HepG2 (cell line): ENCODE measurements at regions not wholly inside any gene's neighbourhood (a gene's known extent, or its start where the extent isn't known, plus 50 kb on each side); places are given as distances from the start of the nearest gene placed in this dataset.

Experiments used
- ATF1 ChIP-seq: IDR thresholded peaks from 2 replicates; pipeline ENCODE4 v1.6.1; 2016; ENCODE audit warnings: mild to moderate bottlenecking, control low read depth
- BHLHE40 ChIP-seq: IDR thresholded peaks from 2 replicates; pipeline ENCODE4 v1.6.1; 2011; ENCODE audit warnings: low read length, improper control_type of control experiment
- PBX3 ChIP-seq: sonication (generic); formaldehyde crosslinking; IDR thresholded peaks from 2 replicates; pipeline ENCODE4 v1.8.1; 2023; ENCODE audit warnings: missing genetic modification reagents, inconsistent platforms, borderline replicate concordance
- SIN3A ChIP-seq: IDR thresholded peaks from 2 replicates; pipeline ENCODE4 v1.6.1; 2011; ENCODE audit warnings: low read depth, mild to moderate bottlenecking, control low read depth, low read length, borderline replicate concordance
- TF ChIP-seq, protein P1 (sequence below): sonication (generic); formaldehyde crosslinking; IDR thresholded peaks from 2 replicates; pipeline ENCODE4 v1.5.0; 2020; ENCODE audit warnings: mild to moderate bottlenecking, missing genetic modification reagents
- TF ChIP-seq, protein P2 (sequence below): sonication (generic); formaldehyde crosslinking; IDR thresholded peaks from 2 replicates; pipeline ENCODE4 v1.8.1; 2023; ENCODE audit warnings: mild to moderate bottlenecking, missing genetic modification reagents

- no peak for TF ChIP-seq ATF1 (CRISPR knock-in tag)
- TF ChIP-seq, protein P1, sequence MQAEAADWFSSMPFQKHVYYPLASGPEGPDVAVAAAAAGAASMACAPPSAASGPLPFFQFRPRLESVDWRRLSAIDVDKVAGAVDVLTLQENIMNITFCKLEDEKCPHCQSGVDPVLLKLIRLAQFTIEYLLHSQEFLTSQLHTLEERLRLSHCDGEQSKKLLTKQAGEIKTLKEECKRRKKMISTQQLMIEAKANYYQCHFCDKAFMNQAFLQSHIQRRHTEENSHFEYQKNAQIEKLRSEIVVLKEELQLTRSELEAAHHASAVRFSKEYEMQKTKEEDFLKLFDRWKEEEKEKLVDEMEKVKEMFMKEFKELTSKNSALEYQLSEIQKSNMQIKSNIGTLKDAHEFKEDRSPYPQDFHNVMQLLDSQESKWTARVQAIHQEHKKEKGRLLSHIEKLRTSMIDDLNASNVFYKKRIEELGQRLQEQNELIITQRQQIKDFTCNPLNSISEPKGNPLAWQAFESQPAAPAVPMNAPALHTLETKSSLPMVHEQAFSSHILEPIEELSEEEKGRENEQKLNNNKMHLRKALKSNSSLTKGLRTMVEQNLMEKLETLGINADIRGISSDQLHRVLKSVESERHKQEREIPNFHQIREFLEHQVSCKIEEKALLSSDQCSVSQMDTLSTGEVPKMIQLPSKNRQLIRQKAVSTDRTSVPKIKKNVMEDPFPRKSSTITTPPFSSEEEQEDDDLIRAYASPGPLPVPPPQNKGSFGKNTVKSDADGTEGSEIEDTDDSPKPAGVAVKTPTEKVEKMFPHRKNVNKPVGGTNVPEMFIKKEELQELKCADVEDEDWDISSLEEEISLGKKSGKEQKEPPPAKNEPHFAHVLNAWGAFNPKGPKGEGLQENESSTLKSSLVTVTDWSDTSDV (CRISPR knock-in tag): no peak
- TF ChIP-seq, protein P2, sequence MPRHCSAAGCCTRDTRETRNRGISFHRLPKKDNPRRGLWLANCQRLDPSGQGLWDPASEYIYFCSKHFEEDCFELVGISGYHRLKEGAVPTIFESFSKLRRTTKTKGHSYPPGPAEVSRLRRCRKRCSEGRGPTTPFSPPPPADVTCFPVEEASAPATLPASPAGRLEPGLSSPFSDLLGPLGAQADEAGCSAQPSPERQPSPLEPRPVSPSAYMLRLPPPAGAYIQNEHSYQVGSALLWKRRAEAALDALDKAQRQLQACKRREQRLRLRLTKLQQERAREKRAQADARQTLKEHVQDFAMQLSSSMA (CRISPR knock-in tag): no peak
- TF ChIP-seq BHLHE40: no peak
- TF ChIP-seq PBX3: no peak
- no peak for TF ChIP-seq SIN3A
These were observed 224.4 kb downstream of the TENT4A start for GRCh38 chr5:6937677-6938076.
